GM19438 (cell line): ENCODE measurements at regions not wholly inside any gene's neighbourhood (a gene's known extent, or its start where the extent isn't known, plus 50 kb on each side); places are given as distances from the start of the nearest gene placed in this dataset.

Experiments used
- ATAC-seq: cut with Tn5 transposase; IDR thresholded peaks from one replicate; pipeline ENCODE4 v1.9.1; 2021; ENCODE audit warnings: low read depth; ENCODE audit not compliant: unreplicated experiment

GRCh38 chr11:115873813-115874212 is 369.6 kb upstream of the CADM1 start:
- no peak for ATAC-seq

- no peak for ATAC-seq
Observed at GRCh38 chr11:115872416-115872815, 368.2 kb upstream of the CADM1 start.

- ATAC-seq = no peak
Observed at GRCh38 chr11:115871161-115871760, 367.0 kb upstream of the CADM1 start.

- ATAC-seq = peak; percentile 74
Observed at GRCh38 chr11:115869780-115870431, 365.7 kb upstream of the CADM1 start.

GRCh38 chr11:115869131-115869530 is 364.9 kb upstream of the CADM1 start:
- no peak for ATAC-seq

GRCh38 chr11:115860246-115860645 is 356.0 kb upstream of the CADM1 start:
- no peak for ATAC-seq

- ATAC-seq = no peak
Observed at GRCh38 chr11:115848611-115849010, 344.4 kb upstream of the CADM1 start.

GRCh38 chr11:115848080-115848479 is 343.9 kb upstream of the CADM1 start:
- no peak for ATAC-seq

GRCh38 chr11:115845872-115846271 is 341.7 kb upstream of the CADM1 start:
- no peak for ATAC-seq

GRCh38 chr11:115843685-115844084 is 339.5 kb upstream of the CADM1 start:
- ATAC-seq = no peak

GRCh38 chr11:115843111-115843510 is 338.9 kb upstream of the CADM1 start:
- no peak for ATAC-seq

GRCh38 chr11:115820026-115820425 is 315.8 kb upstream of the CADM1 start:
- ATAC-seq = no peak

GRCh38 chr11:115819014-115819413 is 314.8 kb upstream of the CADM1 start:
- no peak for ATAC-seq

GRCh38 chr11:115817844-115818468 is 313.7 kb upstream of the CADM1 start:
- no peak for ATAC-seq

GRCh38 chr11:115808351-115808940 is 304.2 kb upstream of the CADM1 start:
- no peak for ATAC-seq

GRCh38 chr11:115806056-115806455 is 301.8 kb upstream of the CADM1 start:
- ATAC-seq = no peak

GRCh38 chr11:115803073-115803740 is 299.0 kb upstream of the CADM1 start:
- no peak for ATAC-seq

GRCh38 chr11:115802641-115803040 is 298.4 kb upstream of the CADM1 start:
- ATAC-seq = no peak

GRCh38 chr11:115792903-115793302 is 288.7 kb upstream of the CADM1 start:
- ATAC-seq = no peak

GRCh38 chr11:115787302-115787701 is 283.1 kb upstream of the CADM1 start:
- ATAC-seq = no peak
